Right atrium auricular region (tissue), 2 donors: ENCODE measurements at regions not wholly inside any gene's neighbourhood (a gene's known extent, or its start where the extent isn't known, plus 50 kb on each side); places are given as distances from the start of the nearest gene placed in this dataset.
"Not testable (repeated sequence)": the region's sequence is repeated elsewhere in the genome, so short reads cannot be mapped to it uniquely, and the experiment has no call there.

Experiments used
- DNase-seq: peaks from one replicate; pipeline ENCODE4 v3.0.0-alpha.2; 2019; ENCODE audit warnings: low spot score
- H3K27ac ChIP-seq, 2 donors: fragments of 200-600 bp; sonication (generic); 1 replicate in 1 of 2; 2 replicates in 1 of 2; pipeline ENCODE4 v1.5.1; 2016 to 2019
- H3K27me3 ChIP-seq, 2 donors: fragments of 200-600 bp; sonication (generic); one replicate each; pipeline versions ENCODE4 v1.5.1 to v1.6.0; 2017 to 2019
- H3K36me3 ChIP-seq: fragments of 200-600 bp; sonication (generic); one replicate; pipeline ENCODE4 v1.5.1; 2016
- H3K4me1 ChIP-seq, 2 donors: fragments of 200-600 bp; sonication (generic); one replicate each; pipeline versions ENCODE4 v1.5.1 to v1.6.0; 2017 to 2019
- H3K4me3 ChIP-seq, 2 donors: fragments of 200-600 bp; sonication (generic); 1 replicate in 1 of 2; 2 replicates in 1 of 2; pipeline ENCODE4 v1.5.1; 2017 to 2019; ENCODE audit warnings: mild to moderate bottlenecking in 1 of 2, moderate library complexity in 1 of 2
- H3K9me3 ChIP-seq, 2 donors: fragments of 200-600 bp; sonication (generic); one replicate each; pipeline ENCODE4 v1.5.1; 2019
- TF ChIP-seq, protein P1 (sequence below), 2 donors: fragments of 200-600 bp; sonication (generic); IDR thresholded peaks; one replicate each; pipeline ENCODE4 v1.5.1; 2019; ENCODE audit warnings: antibody characterized with exemption in 2 of 2

DNA sequence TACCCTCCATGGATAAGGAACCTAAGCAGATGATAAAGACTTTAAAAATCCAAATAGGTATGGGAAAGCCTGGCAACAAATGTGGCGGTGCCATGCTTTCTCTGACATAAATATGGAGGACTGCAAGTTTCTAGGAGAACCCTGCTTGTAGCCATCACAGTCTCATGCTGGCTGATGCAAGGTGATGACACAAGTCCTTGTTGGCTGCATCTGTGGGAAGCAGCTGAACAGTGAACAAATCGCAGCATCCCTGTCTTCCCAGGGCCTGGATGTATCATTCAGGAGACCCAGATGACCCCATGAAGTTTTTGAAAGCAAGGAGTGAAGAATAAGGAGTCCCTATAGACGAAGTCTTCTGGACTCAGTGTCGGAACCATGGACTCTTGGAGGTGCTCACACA, 234.4 kb upstream of the HS3ST1 start:
- Histone ChIP-seq H3K27me3 (no peaks in the 10 kb centered on the region), H3K27ac (no peak overlapping the region), H3K9me3 (no peaks in the 10 kb centered on the region), H3K36me3 (no peaks in the 10 kb centered on the region), H3K4me1 (no peaks in the 10 kb centered on the region), H3K4me3 (no peak overlapping the region)
- TF ChIP-seq, protein P1, sequence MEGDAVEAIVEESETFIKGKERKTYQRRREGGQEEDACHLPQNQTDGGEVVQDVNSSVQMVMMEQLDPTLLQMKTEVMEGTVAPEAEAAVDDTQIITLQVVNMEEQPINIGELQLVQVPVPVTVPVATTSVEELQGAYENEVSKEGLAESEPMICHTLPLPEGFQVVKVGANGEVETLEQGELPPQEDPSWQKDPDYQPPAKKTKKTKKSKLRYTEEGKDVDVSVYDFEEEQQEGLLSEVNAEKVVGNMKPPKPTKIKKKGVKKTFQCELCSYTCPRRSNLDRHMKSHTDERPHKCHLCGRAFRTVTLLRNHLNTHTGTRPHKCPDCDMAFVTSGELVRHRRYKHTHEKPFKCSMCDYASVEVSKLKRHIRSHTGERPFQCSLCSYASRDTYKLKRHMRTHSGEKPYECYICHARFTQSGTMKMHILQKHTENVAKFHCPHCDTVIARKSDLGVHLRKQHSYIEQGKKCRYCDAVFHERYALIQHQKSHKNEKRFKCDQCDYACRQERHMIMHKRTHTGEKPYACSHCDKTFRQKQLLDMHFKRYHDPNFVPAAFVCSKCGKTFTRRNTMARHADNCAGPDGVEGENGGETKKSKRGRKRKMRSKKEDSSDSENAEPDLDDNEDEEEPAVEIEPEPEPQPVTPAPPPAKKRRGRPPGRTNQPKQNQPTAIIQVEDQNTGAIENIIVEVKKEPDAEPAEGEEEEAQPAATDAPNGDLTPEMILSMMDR (IDR thresholded peaks at IDR 0.05): no peak
- no peak for DNase-seq

DNA sequence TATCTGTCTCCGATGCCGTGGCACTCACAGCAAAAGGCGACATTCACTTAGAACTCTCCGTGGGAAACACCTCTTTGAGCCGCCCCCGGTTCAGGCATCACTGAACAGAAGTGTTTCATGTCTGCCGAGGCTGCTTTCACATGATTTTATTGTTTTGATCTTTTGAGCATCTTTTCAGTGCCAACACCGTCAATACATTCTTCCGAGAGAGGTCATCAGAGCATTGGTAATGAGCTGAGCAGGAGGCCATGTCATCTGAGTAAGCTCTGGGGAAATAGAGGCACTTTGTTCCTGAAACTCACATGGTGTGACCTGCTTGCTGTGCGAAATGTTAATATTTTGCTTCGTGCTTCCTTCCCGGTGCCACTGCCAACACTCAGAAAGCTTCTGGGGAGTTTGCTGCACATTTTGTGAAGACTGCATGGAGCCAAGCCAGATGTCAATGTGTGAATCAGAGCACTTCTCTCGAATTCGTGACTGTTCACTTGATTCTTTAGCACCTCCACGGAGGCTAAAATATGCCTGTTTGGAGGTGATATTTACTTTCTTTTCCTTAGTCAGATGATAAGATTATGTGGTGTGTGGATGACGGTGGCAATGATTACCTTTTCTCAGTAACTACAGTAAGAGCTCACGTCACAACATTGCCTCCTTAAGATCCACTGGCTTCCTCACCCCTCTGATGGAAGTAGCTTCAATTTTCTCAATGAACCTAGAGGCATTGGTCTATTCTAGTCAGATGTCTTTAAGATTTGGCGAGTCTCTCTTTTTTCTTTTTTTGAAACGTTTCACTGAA, 222.3 kb upstream of the HS3ST1 start:
- TF ChIP-seq, protein P1 (IDR thresholded peaks at IDR 0.05): no peak
- peaks cover 0 to 10% of the 10 kb centered on the region in 2 donors for H3K4me1 ChIP-seq
- no peaks in the 10 kb centered on the region for H3K9me3 ChIP-seq
- no peak for DNase-seq
- peak overlapping the region in 1 of 2 donors; percentile 32 for H3K4me3 ChIP-seq
- H3K27ac ChIP-seq: no peak overlapping the region
- H3K27me3 ChIP-seq: no peaks in the 10 kb centered on the region
- no peaks in the 10 kb centered on the region for H3K36me3 ChIP-seq

DNA sequence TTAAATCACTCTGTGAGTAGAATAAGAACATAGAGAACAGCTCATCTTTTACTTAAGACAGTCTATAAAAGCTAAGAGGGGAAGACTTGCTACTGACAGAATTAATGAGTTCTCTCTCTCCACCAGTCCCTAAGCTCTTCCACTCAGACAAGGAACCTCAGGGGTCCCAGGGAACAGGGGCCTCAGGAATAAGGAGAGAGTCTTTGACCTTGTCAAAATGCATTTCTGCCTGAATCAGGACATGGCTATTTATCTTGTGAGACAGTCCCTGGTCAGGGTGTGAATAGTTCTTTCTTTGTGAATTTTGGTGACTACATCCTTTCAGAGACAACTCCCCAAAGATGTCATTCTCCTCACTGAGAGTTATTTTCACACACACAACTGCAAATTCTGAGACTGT, 218.7 kb upstream of the HS3ST1 start:
- Histone ChIP-seq H3K36me3 (no peaks in the 10 kb centered on the region), H3K4me1 (peaks cover 0 to 10% of the 10 kb centered on the region in 2 donors), H3K4me3 (no peak overlapping the region), H3K9me3 (peaks cover 0 to 4% of the 10 kb centered on the region in 2 donors), H3K27ac (no peak overlapping the region), H3K27me3 (no peaks in the 10 kb centered on the region)
- DNase-seq: no peak
- TF ChIP-seq, protein P1 (IDR thresholded peaks at IDR 0.05): no peak

DNA sequence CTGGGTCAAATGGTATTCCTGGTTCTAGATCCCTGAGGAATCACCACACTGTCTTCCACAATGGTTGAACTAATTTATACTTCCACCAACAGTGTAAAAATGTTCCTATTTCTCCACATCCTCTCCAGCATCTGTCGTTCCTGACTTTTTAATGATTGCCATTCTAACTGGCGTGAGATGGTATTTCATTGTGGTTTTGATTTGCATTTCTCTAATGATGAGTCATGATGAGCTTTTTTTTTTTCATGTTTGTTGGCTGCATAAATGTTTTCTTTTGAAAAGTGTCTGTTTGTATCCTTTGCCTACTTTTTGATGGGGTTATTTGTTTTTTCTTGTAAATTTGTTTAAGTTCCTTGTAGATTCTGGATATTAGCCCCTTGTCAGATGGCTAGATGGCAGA, 214.4 kb upstream of the HS3ST1 start:
- H3K4me1 ChIP-seq, H3K27me3 ChIP-seq, H3K36me3 ChIP-seq, H3K4me3 ChIP-seq, H3K27ac ChIP-seq, DNase-seq, H3K9me3 ChIP-seq: not testable (repeated sequence)

DNA sequence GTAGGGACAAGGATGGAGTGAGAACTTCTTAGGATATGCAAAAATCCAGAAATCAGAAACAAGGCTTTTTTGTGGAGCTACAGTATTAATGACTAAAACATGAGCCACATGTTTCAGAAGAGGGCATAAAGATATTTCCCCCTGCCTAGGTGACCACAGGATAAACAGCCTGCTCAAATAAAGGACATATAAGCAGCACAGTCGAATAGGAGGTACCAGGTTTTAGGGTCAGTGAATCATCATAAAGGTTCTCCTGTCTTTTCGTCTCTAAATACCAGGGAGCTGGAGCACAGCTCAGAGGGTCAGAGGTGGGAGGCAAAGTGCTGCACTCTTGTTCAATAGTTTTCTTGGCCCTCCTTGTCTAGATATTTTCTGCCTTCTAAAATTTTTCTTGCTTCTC, 211.9 kb upstream of the HS3ST1 start:
- TF ChIP-seq, protein P1 (IDR thresholded peaks at IDR 0.05): no peak
- DNase-seq: no peak
- H3K4me3 ChIP-seq: no peak overlapping the region
- no peak overlapping the region for H3K27ac ChIP-seq
- H3K9me3 ChIP-seq: peaks cover 0 to 4% of the 10 kb centered on the region in 2 donors
- no peaks in the 10 kb centered on the region for H3K4me1 ChIP-seq
- no peaks in the 10 kb centered on the region for H3K27me3 ChIP-seq
- H3K36me3 ChIP-seq: no peaks in the 10 kb centered on the region

DNA sequence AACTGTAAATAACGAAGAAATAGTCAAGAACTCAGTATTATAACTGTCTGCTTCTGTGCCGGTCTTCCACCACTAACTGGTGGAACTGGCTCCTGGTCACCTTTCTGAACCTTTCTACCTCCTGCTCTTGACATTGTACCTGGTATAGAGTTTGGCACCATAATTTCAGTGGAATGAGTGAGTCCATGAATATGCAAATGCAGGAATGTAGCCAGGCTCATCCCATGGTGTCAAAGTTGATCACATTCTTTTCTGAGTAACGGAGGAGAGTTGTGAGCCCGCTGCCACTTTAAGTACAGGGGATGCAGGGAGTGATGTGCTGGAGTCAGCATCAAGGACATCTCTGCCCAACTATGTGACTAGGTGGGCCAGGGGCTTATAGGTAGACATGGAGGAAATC, 207.9 kb upstream of the HS3ST1 start:
- Histone ChIP-seq H3K27me3 (no peaks in the 10 kb centered on the region), H3K4me3 (no peak overlapping the region), H3K36me3 (no peaks in the 10 kb centered on the region), H3K4me1 (no peaks in the 10 kb centered on the region), H3K9me3 (no peaks in the 10 kb centered on the region), H3K27ac (no peak overlapping the region)
- TF ChIP-seq, protein P1 (IDR thresholded peaks at IDR 0.05): no peak
- no peak for DNase-seq
